ENCODE measurements at regions not wholly inside any gene's neighbourhood (a gene's known extent, or its start where the extent isn't known, plus 50 kb on each side); places are given as distances from the start of the nearest gene placed in this dataset.
"Not testable (repeated sequence)": the region's sequence is repeated elsewhere in the genome, so short reads cannot be mapped to it uniquely, and the experiment has no call there.

GRCh38 chr6:167216390-167217050 lies 58.7 kb upstream of the GPR31 start:
- 83% methylated on average over 11 of the region's 15 CpGs; no CpG with 5 or more reads in 1 of the 2 experiments for WGBS, 2 experiments (ENCODE audit: extremely low coverage in 1 of 2, insufficient coverage in 1 of 2, insufficient read length in 1 of 2, insufficient replicate concordance in 2 of 2, low coverage in 1 of 2, low lambda C conversion rate in 2 of 2, missing lambda C conversion rate in 1 of 2)
- POLR2A ChIA-PET (ENCODE audit: partially characterized antibody) = not testable (repeated sequence)
- CTCF ChIA-PET (ENCODE audit: partially characterized antibody) = interaction anchor here (0.6 to 3.0 kb wide), 6 partner anchors 28 to 136 kb away, joined by 3 to 8 read pairs (median 5); no protein-coding TSS in a partner anchor

DNA sequence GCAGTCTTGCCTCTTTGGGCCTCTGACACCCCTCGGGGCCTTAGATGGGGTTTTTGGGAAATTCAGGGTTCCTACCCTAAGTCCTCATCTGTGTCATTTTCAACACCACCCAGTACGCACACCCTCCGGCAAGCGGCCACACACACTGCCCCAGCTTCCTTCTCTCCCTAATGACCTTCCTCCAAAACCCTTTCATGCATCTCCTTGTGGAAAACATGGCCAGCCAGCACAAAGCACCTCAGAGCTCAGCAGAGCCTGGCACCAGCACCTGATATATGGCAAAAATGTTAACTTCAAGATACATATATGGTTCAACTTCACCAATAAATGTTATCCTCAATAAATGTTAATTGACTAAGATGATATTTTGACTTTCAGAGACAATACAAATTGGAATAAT lies 59.3 kb upstream of the GPR31 start:
- DNase-seq (ENCODE audit: low read depth in 1 of 2, low spot score in 2 of 2); H2BK15ac ChIP-seq (ENCODE audit: low read length); H3K4me1 ChIP-seq (replicated peaks in 1 of 4; ENCODE audit: control insufficient read depth in 3 of 4, insufficient read depth in 4 of 4, low read length in 3 of 4); H2BK120ac ChIP-seq (replicated peaks; ENCODE audit: low read depth, low read length); H2AK5ac ChIP-seq (ENCODE audit: low read depth, low read length); H3K23ac ChIP-seq (ENCODE audit: insufficient read length); H4K5ac ChIP-seq (ENCODE audit: insufficient read length, low read depth, low read length); H3K4me2 ChIP-seq (ENCODE audit: insufficient read depth in 1 of 2, low read depth in 2 of 2, low read length in 2 of 2); H4K8ac ChIP-seq (ENCODE audit: extremely low read depth, insufficient read depth, low read length); H4K91ac ChIP-seq (replicated peaks; ENCODE audit: insufficient read length, low read length); H2BK12ac ChIP-seq (ENCODE audit: low read depth, low read length); H3K56ac ChIP-seq (replicated peaks; ENCODE audit: insufficient read length, low read depth, low read length); H3K18ac ChIP-seq (ENCODE audit: extremely low read depth, low read length); H3K27ac ChIP-seq (ENCODE audit: low read depth, low read length); H4K20me1 ChIP-seq (replicated peaks in 1 of 2; ENCODE audit: control insufficient read depth in 1 of 2, insufficient read depth in 2 of 2, low read length in 2 of 2); H2AFZ ChIP-seq (ENCODE audit: low read length); H3K79me2 ChIP-seq (ENCODE audit: control insufficient read depth in 1 of 2, insufficient read depth in 2 of 2, low read length in 2 of 2); H3K9me3 ChIP-seq (ENCODE audit: insufficient read depth in 2 of 2, low read depth in 1 of 2, low read length in 1 of 2); H3K4me3 ChIP-seq (ENCODE audit: extremely low read depth in 1 of 4, insufficient read depth in 2 of 4, low read depth in 3 of 4, low read length in 4 of 4); H3K36me3 ChIP-seq (ENCODE audit: control insufficient read depth in 2 of 4, insufficient read depth in 4 of 4, low read length in 3 of 4); H3K9ac ChIP-seq (replicated peaks in 1 of 4; ENCODE audit: extremely low read depth in 1 of 4, low read depth in 3 of 4, low read length in 3 of 4); H3K4ac ChIP-seq (replicated peaks; ENCODE audit: insufficient read length, low read depth, low read length); POLR2A ChIA-PET (ENCODE audit: partially characterized antibody); FAIRE-seq; H3K14ac ChIP-seq (ENCODE audit: insufficient read length); H2BK20ac ChIP-seq (ENCODE audit: low read length); H2BK5ac ChIP-seq (ENCODE audit: low read depth, low read length); H3K79me1 ChIP-seq (ENCODE audit: low read depth, low read length); H3K23me2 ChIP-seq (ENCODE audit: low read depth, low read length); H3K27me3 ChIP-seq (replicated peaks in 1 of 4; ENCODE audit: control insufficient read depth in 3 of 4, extremely low read depth in 1 of 4, insufficient read depth in 3 of 4, low read length in 3 of 4): not testable (repeated sequence)
- 93% methylated on average over 4 of the region's 4 CpGs; no CpG with 5 or more reads in 1 of the 2 experiments for WGBS, 2 experiments (ENCODE audit: extremely low coverage in 1 of 2, insufficient coverage in 1 of 2, insufficient read length in 1 of 2, insufficient replicate concordance in 2 of 2, low coverage in 1 of 2, low lambda C conversion rate in 2 of 2, missing lambda C conversion rate in 1 of 2)
- CTCF ChIA-PET (ENCODE audit: partially characterized antibody) = interaction anchor here (0.6 to 3.4 kb wide), 8 partner anchors 13 to 135 kb away, joined by 3 to 14 read pairs (median 5); partner anchors contain the start of gene UNC93A

More at GRCh38 chr6:167216390-167217050, 58.7 kb upstream of the GPR31 start:
- H3K36me3 ChIP-seq (ENCODE audit: control insufficient read depth in 2 of 4, insufficient read depth in 4 of 4, low read length in 3 of 4); H3K27me3 ChIP-seq (replicated peaks in 1 of 4; ENCODE audit: control insufficient read depth in 3 of 4, extremely low read depth in 1 of 4, insufficient read depth in 3 of 4, low read length in 3 of 4); H3K18ac ChIP-seq (ENCODE audit: extremely low read depth, low read length); H3K9me3 ChIP-seq (ENCODE audit: insufficient read depth in 2 of 2, low read depth in 1 of 2, low read length in 1 of 2); H4K20me1 ChIP-seq (replicated peaks in 1 of 2; ENCODE audit: control insufficient read depth in 1 of 2, insufficient read depth in 2 of 2, low read length in 2 of 2); H2BK12ac ChIP-seq (ENCODE audit: low read depth, low read length); H3K4me3 ChIP-seq (ENCODE audit: extremely low read depth in 1 of 4, insufficient read depth in 2 of 4, low read depth in 3 of 4, low read length in 4 of 4); H3K14ac ChIP-seq (ENCODE audit: insufficient read length); H3K79me1 ChIP-seq (ENCODE audit: low read depth, low read length); H3K9ac ChIP-seq (replicated peaks in 1 of 4; ENCODE audit: extremely low read depth in 1 of 4, low read depth in 3 of 4, low read length in 3 of 4); H3K4me1 ChIP-seq (replicated peaks in 1 of 4; ENCODE audit: control insufficient read depth in 3 of 4, insufficient read depth in 4 of 4, low read length in 3 of 4); H3K23me2 ChIP-seq (ENCODE audit: low read depth, low read length); H3K27ac ChIP-seq (ENCODE audit: low read depth, low read length); H4K91ac ChIP-seq (replicated peaks; ENCODE audit: insufficient read length, low read length); H4K5ac ChIP-seq (ENCODE audit: insufficient read length, low read depth, low read length); H3K4ac ChIP-seq (replicated peaks; ENCODE audit: insufficient read length, low read depth, low read length); H2BK15ac ChIP-seq (ENCODE audit: low read length); DNase-seq (ENCODE audit: low read depth in 1 of 2, low spot score in 2 of 2); H2AFZ ChIP-seq (ENCODE audit: low read length); H3K4me2 ChIP-seq (ENCODE audit: insufficient read depth in 1 of 2, low read depth in 2 of 2, low read length in 2 of 2); H2BK5ac ChIP-seq (ENCODE audit: low read depth, low read length); H2AK5ac ChIP-seq (ENCODE audit: low read depth, low read length); H2BK120ac ChIP-seq (replicated peaks; ENCODE audit: low read depth, low read length); H4K8ac ChIP-seq (ENCODE audit: extremely low read depth, insufficient read depth, low read length); H2BK20ac ChIP-seq (ENCODE audit: low read length); H3K23ac ChIP-seq (ENCODE audit: insufficient read length); H3K56ac ChIP-seq (replicated peaks; ENCODE audit: insufficient read length, low read depth, low read length); H3K79me2 ChIP-seq (ENCODE audit: control insufficient read depth in 1 of 2, insufficient read depth in 2 of 2, low read length in 2 of 2): not testable (repeated sequence)
- peak; percentile 82 for FAIRE-seq

All from H1 (cell line).